DMS 273 treated with DMSO at 0.1 percent for 48 hours (cell line): ENCODE measurements at regions not wholly inside any gene's neighbourhood (a gene's known extent, or its start where the extent isn't known, plus 50 kb on each side); places are given as distances from the start of the nearest gene placed in this dataset.

ENCODE experiments used
- DNase-seq: peaks from one replicate; lab custom pipeline; 2025; lab: John Stamatoyannopoulos, UW

DNA sequence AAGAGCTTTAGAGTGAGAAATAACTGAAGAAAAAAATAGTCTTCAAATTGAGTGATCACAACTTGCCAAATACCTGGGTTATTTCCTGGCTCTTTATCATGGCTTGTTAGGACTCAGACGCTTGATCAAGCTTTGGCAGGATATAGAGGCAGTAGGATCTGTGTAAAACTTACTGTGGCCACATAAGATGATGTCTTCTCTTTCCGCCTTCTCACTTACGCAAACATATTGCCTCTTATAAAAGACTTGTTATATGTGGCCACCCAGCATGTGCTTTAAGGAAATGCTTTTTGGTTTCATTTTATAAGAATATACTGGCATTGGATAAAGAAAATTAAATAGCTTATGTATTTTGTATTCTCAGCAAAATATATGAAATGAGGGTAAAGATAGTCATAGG, 101.8 kb upstream of the AKIRIN2 start:
- no peak for DNase-seq

GRCh38 chr6:87799651-87800050, 97.6 kb upstream of the AKIRIN2 start:
- DNase-seq, result no peak

- no peak for DNase-seq
These were observed 96.6 kb upstream of the AKIRIN2 start for GRCh38 chr6:87798393-87799278.

DNA sequence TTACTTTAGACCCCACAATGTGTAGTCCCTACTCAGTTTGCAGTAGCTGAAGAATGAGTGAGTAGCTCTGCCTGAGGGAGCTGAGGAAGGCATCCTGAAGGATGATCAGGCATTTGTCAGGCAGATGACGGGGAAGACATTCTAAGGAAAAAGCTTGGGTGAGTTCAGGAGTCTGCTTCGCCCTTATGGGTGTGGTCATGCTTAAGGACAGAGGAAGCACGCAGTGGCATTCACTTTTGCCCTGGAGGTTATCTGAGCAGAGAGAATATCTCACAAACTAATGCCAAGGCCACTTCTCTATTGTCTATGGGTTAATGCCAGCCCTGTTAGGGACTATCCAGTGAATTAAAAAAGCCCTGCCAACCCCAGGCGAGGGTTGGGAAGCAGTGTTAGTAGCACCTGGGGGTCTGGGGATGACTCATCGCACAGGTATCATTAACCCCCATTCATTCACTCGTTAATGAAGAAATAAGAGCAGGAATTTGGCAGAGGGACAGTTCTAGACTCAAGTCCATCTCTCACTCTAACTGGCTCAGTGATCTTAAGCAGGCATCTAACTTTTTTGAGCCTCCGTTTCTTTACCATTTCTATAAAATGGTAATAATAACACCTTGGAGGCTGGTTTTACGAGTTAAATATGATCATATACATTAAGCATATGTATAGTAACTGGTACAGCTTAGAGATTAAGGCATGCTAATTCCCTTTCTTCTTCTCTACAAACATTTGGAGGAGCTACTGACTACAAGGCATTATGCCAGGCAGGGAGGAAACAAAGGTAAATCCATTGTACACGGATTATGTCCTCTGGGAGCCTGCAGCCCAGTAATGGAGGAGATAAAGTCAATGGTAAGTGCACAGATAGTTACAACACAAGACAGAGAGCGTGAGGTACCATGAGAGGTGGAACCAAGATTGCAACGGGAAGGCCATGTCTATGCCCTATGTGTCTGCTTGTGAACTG, 93.2 kb upstream of the AKIRIN2 start:
- DNase-seq, result no peak

- DNase-seq, result no peak
These were observed 91.3 kb upstream of the AKIRIN2 start for GRCh38 chr6:87793315-87793714.

DNA sequence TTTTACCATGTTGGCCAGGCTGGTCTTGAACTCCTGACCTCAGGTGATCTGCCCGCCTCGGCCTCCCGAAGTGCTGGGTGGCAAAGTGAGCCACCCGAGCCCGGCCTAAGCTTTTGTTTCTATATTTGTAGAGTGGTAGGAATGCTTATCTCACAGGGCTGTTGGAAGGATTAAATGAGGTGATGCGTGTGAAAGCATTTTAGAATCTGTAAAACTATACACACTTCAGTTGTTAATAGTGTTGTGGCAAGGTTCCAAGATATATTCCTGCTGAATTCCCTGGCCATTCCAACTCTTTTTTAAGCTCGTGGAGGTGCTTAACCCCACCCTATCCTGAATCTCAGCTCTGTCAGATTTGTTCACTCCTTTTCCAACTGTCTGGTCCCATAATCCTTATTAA, 89.9 kb upstream of the AKIRIN2 start:
- no peak for DNase-seq

DNA sequence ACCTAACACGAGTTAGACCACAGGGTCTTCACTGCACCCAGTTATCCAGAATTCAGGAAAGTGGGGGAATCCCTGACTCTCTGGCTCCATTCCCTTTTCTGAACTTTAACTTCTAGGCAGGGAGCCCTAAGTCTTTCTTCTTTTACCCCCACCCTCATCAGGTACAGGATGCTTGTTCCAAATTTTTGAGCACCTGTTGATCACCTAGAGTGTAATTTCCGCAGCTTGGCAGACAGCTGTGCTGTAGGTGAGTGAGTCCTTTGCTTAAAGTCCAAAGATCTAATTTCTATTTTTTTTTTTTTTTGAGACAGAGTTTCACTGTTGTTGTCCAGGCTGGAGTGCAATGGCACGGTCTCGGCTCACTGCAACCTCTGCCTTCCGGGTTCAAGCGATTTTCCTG, 89.5 kb upstream of the AKIRIN2 start:
- no peak for DNase-seq

DNA sequence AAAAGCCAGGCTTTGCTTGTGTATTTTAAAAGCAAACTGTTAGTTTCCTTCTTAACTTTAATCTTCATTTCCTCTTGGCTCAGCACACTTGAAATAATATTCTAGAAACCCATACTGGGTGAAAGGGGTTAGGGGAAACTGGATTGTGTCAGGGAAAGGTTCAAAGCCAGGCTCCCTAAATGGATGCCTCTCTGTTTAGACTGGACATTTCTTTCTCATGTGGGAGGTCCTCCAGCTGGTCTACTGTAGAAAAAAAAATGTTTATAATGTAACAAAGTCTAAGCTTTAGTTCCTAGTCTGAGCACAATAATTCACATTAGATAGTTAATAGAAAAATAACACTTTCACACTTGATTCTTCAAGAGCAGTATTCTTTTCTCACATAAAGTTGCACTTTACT, 89.0 kb upstream of the AKIRIN2 start:
- DNase-seq, result no peak

- no peak for DNase-seq
These were observed 87.9 kb upstream of the AKIRIN2 start for GRCh38 chr6:87789900-87790290.

GRCh38 chr6:87789198-87789899, 87.3 kb upstream of the AKIRIN2 start:
- no peak for DNase-seq

DNA sequence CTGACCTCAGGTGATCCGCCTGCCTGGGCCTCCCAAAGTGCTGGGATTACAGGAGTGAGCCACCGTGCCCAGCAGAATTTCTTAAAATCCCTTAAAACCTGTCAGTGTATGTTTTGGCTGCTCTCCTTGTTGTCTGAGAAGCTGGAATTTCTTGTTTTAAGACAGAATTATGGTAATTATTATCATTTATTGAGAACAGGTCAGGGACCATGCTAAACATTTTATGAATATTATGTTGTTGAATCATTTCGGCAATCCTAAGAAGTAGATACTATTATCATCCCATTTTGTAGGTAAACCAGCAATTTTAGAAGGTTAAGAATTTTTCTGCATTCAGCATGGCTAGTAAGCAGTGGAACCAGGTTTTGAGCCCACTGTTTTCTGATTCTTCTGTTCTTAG, 86.1 kb upstream of the AKIRIN2 start:
- no peak for DNase-seq

DNA sequence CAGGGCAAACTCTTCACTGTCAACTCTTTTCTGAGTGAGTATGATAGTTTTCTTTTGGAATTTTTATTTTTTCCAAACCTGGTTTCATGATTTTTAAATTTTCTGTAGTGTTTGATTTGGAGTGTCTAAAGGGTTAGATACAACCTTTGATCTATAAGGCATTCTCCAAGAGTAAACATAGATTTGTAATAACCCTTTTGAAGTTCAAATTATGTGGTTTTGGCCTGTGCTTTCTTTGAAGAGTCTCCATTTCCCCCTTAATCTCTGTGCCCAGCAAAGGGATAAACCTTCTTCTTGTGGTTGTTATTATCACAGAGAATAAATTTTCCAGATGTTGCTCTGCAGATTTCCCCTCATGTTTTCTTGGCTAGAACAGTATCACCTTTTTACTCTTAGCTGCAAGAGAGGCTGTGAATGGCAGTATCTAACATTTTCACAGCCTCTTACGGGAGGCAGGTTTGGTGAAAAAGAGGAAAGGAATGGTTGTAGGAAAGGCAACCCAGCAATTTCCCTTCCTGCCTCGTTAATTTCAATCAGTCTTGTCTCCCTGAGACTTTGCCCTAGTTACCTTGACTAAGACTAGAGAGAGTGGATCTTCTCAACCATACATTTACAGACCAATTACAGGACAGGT, 83.3 kb upstream of the AKIRIN2 start:
- no peak for DNase-seq

DNA sequence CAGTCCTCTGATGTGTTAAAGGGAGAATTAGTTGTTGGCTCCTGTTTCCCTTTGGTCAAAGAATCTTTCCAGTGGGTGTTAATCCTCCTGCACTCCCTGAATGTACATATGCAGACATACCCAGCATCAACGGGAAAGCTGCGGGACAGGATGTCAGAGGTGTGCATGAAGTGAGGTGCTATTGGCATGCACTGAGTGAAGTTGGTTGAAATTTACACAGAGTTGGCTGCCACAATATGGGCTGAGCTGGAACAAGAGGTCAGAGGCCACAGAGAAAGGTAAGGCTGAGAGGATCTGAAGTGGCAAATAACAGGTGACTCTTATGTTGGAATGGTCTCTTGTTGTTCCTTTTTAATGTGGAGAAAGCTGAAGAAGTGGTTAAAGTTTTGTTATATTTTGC, 82.7 kb upstream of the AKIRIN2 start:
- no peak for DNase-seq

- DNase-seq, result no peak
These were observed 82.0 kb upstream of the AKIRIN2 start for GRCh38 chr6:87784051-87784450.

DNA sequence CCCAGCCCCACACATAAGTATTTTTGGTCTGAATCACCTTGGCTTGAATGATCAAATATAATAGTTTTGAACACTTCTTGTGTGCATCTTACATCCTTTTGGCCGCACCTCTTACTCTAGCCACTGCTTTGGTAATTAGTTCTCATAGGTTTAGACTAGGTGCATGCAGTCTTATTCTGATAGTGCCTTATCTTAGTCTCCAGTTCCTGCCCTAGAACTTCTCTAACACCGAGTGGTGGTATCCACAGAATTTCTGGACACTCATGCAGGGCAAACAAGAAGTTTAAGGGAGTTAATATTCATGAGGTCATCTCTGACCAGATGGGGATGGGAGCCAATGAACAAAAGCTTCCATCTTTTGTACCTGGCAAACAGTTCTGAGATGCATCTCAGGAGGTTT, 77.5 kb upstream of the AKIRIN2 start:
- DNase-seq, result no peak

GRCh38 chr6:87772597-87773530, 70.8 kb upstream of the AKIRIN2 start:
- peak; percentile 30 for DNase-seq

- DNase-seq, result no peak
These were observed 65.4 kb upstream of the AKIRIN2 start for GRCh38 chr6:87767478-87767877.

GRCh38 chr6:87766211-87766610, 64.2 kb upstream of the AKIRIN2 start:
- DNase-seq, result no peak

- no peak for DNase-seq
These were observed 61.9 kb upstream of the AKIRIN2 start for GRCh38 chr6:87763901-87764300.

DNA sequence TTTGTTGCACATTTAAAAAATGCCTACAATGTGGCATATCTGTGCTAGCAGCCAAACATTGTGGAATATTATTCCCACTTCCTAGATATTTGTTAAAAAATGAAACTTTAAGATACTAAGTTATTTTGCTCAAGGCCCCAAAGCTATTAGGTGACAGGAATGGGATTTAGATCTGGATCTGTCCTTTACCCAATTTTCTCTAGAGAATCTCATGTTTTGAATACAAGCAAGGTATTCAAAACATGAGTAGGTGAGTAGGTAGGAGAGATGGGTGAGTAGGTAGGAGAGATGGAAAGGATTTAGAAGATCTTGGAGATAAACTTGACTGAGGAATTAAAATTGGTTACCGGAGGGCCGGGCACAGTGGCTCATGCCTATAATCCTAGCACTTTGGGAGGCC, 61.2 kb upstream of the AKIRIN2 start:
- DNase-seq, result no peak

DNA sequence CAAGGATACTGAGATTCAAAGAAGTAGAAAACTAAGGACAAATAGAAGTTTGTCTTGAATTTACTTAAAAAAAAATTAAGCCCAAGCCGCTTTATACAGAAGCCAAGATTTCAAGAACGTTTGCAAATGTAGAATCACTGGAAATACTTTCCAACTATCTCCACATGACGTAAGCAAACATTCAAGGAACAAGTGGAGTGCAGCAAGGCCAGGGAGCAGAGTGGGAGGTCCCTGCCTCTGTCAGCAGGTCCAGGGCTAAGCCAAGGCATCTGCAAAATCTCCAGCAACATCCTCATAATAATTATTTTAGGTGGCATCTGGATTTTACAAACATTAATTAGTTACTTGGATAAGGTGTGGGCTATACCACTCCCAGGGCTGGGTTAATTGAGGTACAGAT, 60.1 kb upstream of the AKIRIN2 start:
- no peak for DNase-seq
